HCT116 (cell line): ENCODE measurements at regions not wholly inside any gene's neighbourhood (a gene's known extent, or its start where the extent isn't known, plus 50 kb on each side); places are given as distances from the start of the nearest gene placed in this dataset.
"Not testable (repeated sequence)": the region's sequence is repeated elsewhere in the genome, so short reads cannot be mapped to it uniquely, and the experiment has no call there.

Source experiments
- ATAC-seq: fragments of 200-7000 bp; cut with Tn5 transposase; 2 replicates; pipeline ENCODE4 v1.9.1; 2020; ENCODE audit warnings: mild to moderate bottlenecking, moderate library complexity
- BruUV-seq: library from RNA; stranded (reverse); fragments of 400-500 nt; replicated peaks from 2 replicates; lab custom pipeline; 2021; lab: Mats Ljungman, UMichigan
- CTCF ChIA-PET: fragments of 300-600 bp; sonication (Branson Sonifier 250); formaldehyde crosslinking; loops from one replicate; lab custom pipeline; 2021; ENCODE audit warnings: antibody characterized with exemption; lab: Charles Lee
- POLR2A ChIA-PET: fragments of 300-600, 350-600 bp; sonication (Branson Sonifier 250); formaldehyde crosslinking; loops from one replicate; lab custom pipeline; 2021; ENCODE audit warnings: antibody characterized with exemption; lab: Charles Lee
- RAD21 ChIA-PET, 2 experiments: fragments of 300-600 bp; sonication (Branson Sonifier 250); formaldehyde crosslinking; loops; one replicate each; lab custom pipeline; 2023; ENCODE audit warnings: low total read pairs in 2 of 2; ENCODE audit not compliant: uncharacterized antibody in 2 of 2, unreplicated experiment in 2 of 2, low non-redundant PET in 1 of 2; lab: Charles Lee
- DNase-seq: peaks from one replicate; pipeline ENCODE4 v3.0.0-alpha.2; 2010; ENCODE audit warnings: low read depth, low spot score
- H2AFZ ChIP-seq: fragments of 200-600 bp; shearing (Covaris generic), sonication (generic); 2 replicates; pipeline ENCODE4 v1.6.1; 2017; ENCODE audit warnings: low read depth, mixed run types, mixed read lengths, antibody characterized with exemption, low read length; ENCODE audit not compliant: poor library complexity, severe bottlenecking
- H3K27ac ChIP-seq: 2 replicates; pipeline ENCODE4 v1.5.1; 2012; ENCODE audit warnings: low read depth, low read length
- H3K27me3 ChIP-seq: fragments of 200-600 bp; sonication (generic); 2 replicates; pipeline ENCODE4 v1.6.1; 2016; ENCODE audit warnings: mixed run types, low read length, mixed read lengths; ENCODE audit not compliant: insufficient read depth
- H3K36me3 ChIP-seq, 2 experiments: fragments of 200-500 bp in 1 of 2; fragments of 200-600 bp in 1 of 2; sonication (Bioruptor generic) in 1 of 2; sonication (generic) in 1 of 2; 2 replicates each; pipeline versions ENCODE4 v1.5.1 to v1.6.1; 2014 to 2016; ENCODE audit warnings: low read length in 2 of 2, inconsistent platforms in 1 of 2, mixed read lengths in 1 of 2, mixed run types in 1 of 2; ENCODE audit not compliant: insufficient read depth in 2 of 2, control insufficient read depth in 1 of 2
- H3K4me1 ChIP-seq, 2 experiments: fragments of 200-600 bp in 1 of 2; sonication (generic) in 1 of 2; 2 replicates each; pipeline versions ENCODE4 v1.5.1 to v1.6.1; 2012 to 2017; ENCODE audit warnings: low read length in 2 of 2, inconsistent platforms in 1 of 2, mild to moderate bottlenecking in 1 of 2, mixed read lengths in 1 of 2, mixed run types in 1 of 2, moderate library complexity in 1 of 2; ENCODE audit not compliant: insufficient read depth in 2 of 2, control insufficient read depth in 1 of 2
- H3K4me2 ChIP-seq: fragments of 200-600 bp; sonication (generic); 2 replicates; pipeline ENCODE4 v1.6.1; 2017; ENCODE audit warnings: mixed run types, low read length, mixed read lengths
- H3K4me3 ChIP-seq, 2 experiments: fragments of 200-600 bp in 1 of 2; sonication (generic) in 1 of 2; replicated peaks in 1 of 2; 2 replicates each; pipeline ENCODE4 v1.5.1; 2011 to 2016; ENCODE audit warnings: low read length in 2 of 2, control low read depth in 1 of 2, low read depth in 1 of 2, mild to moderate bottlenecking in 1 of 2, mixed read lengths in 1 of 2, mixed run types in 1 of 2
- H3K79me2 ChIP-seq: fragments of 200-600 bp; sonication (generic); 2 replicates; pipeline ENCODE4 v1.6.1; 2017; ENCODE audit warnings: mild to moderate bottlenecking, mixed run types, low read length, moderate library complexity, mixed read lengths; ENCODE audit not compliant: insufficient read depth
- H3K9ac ChIP-seq: fragments of 200-600 bp; sonication (generic); 2 replicates; pipeline ENCODE4 v1.6.1; 2016; ENCODE audit warnings: low read length, mixed read lengths
- H3K9me2 ChIP-seq: fragments of 200-600 bp; sonication (generic), shearing (Covaris generic); 2 replicates; pipeline ENCODE4 v1.6.1; 2017; ENCODE audit warnings: mixed run types, mild to moderate bottlenecking, moderate library complexity; ENCODE audit not compliant: insufficient read depth
- H3K9me3 ChIP-seq, 2 experiments: fragments of 200-500 bp in 1 of 2; fragments of 200-600 bp in 1 of 2; sonication (Bioruptor generic) in 1 of 2; sonication (generic) in 1 of 2; 2 replicates each; pipeline ENCODE4 v1.6.1; 2014 to 2017; ENCODE audit warnings: low read length in 2 of 2, mixed read lengths in 2 of 2, inconsistent platforms in 1 of 2, low read depth in 1 of 2, mild to moderate bottlenecking in 1 of 2, mixed run types in 1 of 2, moderate library complexity in 1 of 2; ENCODE audit not compliant: control insufficient read depth in 1 of 2, insufficient read depth in 1 of 2
- H4K20me1 ChIP-seq: fragments of 200-600 bp; sonication (generic), shearing (Covaris generic); 2 replicates; pipeline ENCODE4 v1.6.1; 2017; ENCODE audit warnings: mixed run types, mild to moderate bottlenecking, moderate library complexity; ENCODE audit not compliant: insufficient read depth
- CBX3 ChIP-seq: IDR thresholded peaks from 2 replicates; pipeline ENCODE4 v1.6.1; 2012; ENCODE audit warnings: low read depth
- CEBPB ChIP-seq: IDR thresholded peaks from 2 replicates; pipeline ENCODE4 v1.6.1; 2012; ENCODE audit warnings: low read depth
- ELF1 ChIP-seq: IDR thresholded peaks from 2 replicates; pipeline ENCODE4 v1.6.1; 2012; ENCODE audit warnings: low read depth, borderline replicate concordance
- JUND ChIP-seq: IDR thresholded peaks from 2 replicates; pipeline ENCODE4 v1.6.1; 2012
- MAX ChIP-seq: IDR thresholded peaks from 2 replicates; pipeline ENCODE4 v1.6.1; 2012
- POLR2A ChIP-seq: IDR thresholded peaks from 2 replicates; pipeline ENCODE4 v1.7.0; 2011; ENCODE audit warnings: borderline replicate concordance; ENCODE audit not compliant: insufficient read depth, insufficient read length; ENCODE audit errors: extremely low read depth
- POLR2AphosphoS5 ChIP-seq: IDR thresholded peaks from 2 replicates; pipeline ENCODE4 v1.6.1; 2011; ENCODE audit warnings: mild to moderate bottlenecking, low read depth, low read length, moderate library complexity
- RAD21 ChIP-seq: IDR thresholded peaks from 2 replicates; pipeline ENCODE4 v1.6.1; 2012; ENCODE audit warnings: low read depth, mild to moderate bottlenecking
- REST ChIP-seq: IDR thresholded peaks from 2 replicates; pipeline ENCODE4 v1.6.1; 2012; ENCODE audit warnings: low read depth
- intact Hi-C: fragments of 100-400 bp; cut with micrococcal nuclease; formaldehyde crosslinking; loops from 2 replicates; pipeline ENCODE4 v1.10.0; 2022

GRCh38 chr5:87141544-87141943, 126.1 kb upstream of the RASA1 start:
- H3K4me1 ChIP-seq: no peaks in the 10 kb centered on the region
- no peaks in the 10 kb centered on the region for H3K9me3 ChIP-seq
- ChIA-PET RAD21 (no interaction called here), CTCF (no interaction called here), POLR2A (no interaction called here)
- H3K4me2 ChIP-seq: no peak overlapping the region
- TF ChIP-seq REST (no peak), CEBPB (no peak), ELF1 (no peak), POLR2A (no peak), CBX3 (no peak), POLR2AphosphoS5 (no peak), RAD21 (no peak), MAX (no peak), JUND (no peak)
- intact Hi-C loops: no loop called here
- H4K20me1 ChIP-seq: no peaks in the 10 kb centered on the region
- no peak overlapping the region for H3K9ac ChIP-seq
- no peaks in the 10 kb centered on the region for H3K36me3 ChIP-seq
- no TSS peak for BruUV-seq
- H2AFZ ChIP-seq: no peak overlapping the region
- H3K9me2 ChIP-seq: no peaks in the 10 kb centered on the region
- DNase-seq: no peak
- no peaks in the 10 kb centered on the region for H3K79me2 ChIP-seq
- no peak overlapping the region for H3K4me3 ChIP-seq
- H3K27ac ChIP-seq: no peak overlapping the region
- no peak for ATAC-seq
- H3K27me3 ChIP-seq: no peaks in the 10 kb centered on the region

- H3K9me2 ChIP-seq, DNase-seq, ATAC-seq, H3K9ac ChIP-seq, H3K9me3 ChIP-seq, H2AFZ ChIP-seq, H3K4me2 ChIP-seq, H3K27ac ChIP-seq, CTCF ChIA-PET, BruUV-seq, H3K79me2 ChIP-seq, POLR2A ChIA-PET, RAD21 ChIA-PET, H3K36me3 ChIP-seq, H3K4me1 ChIP-seq, H4K20me1 ChIP-seq, H3K4me3 ChIP-seq, H3K27me3 ChIP-seq, intact Hi-C loops: not testable (repeated sequence)
Observed at GRCh38 chr5:87145853-87146252, 121.8 kb upstream of the RASA1 start.
